Umbilical cord (tissue), 1 donor: ENCODE measurements at regions not wholly inside any gene's neighbourhood (a gene's known extent, or its start where the extent isn't known, plus 50 kb on each side); places are given as distances from the start of the nearest gene placed in this dataset.
A peak's percentile ranks its signal among the peaks of the same experiment; 100 is the strongest.
"Not testable (repeated sequence)": the region's sequence is repeated elsewhere in the genome, so short reads cannot be mapped to it uniquely, and the experiment has no call there.

Experiments
- DNase-seq: peaks from one replicate; pipeline ENCODE4 v3.0.0-alpha.2; 2015; ENCODE audit warnings: low spot score

GRCh38 chr4:26208237-26208994 is 112.4 kb upstream of the RBPJ start:
- no peak for DNase-seq

- not testable (repeated sequence) for DNase-seq
These were observed 111.4 kb upstream of the RBPJ start for GRCh38 chr4:26209378-26209777.

GRCh38 chr4:26212528-26212927 is 108.3 kb upstream of the RBPJ start:
- no peak for DNase-seq

- DNase-seq, result no peak
These were observed 107.5 kb upstream of the RBPJ start for GRCh38 chr4:26213317-26213716.

GRCh38 chr4:26214994-26215393 is 105.8 kb upstream of the RBPJ start:
- no peak for DNase-seq

GRCh38 chr4:26215725-26216124 is 105.1 kb upstream of the RBPJ start:
- no peak for DNase-seq

GRCh38 chr4:26217481-26217880 is 103.3 kb upstream of the RBPJ start:
- DNase-seq, result no peak

GRCh38 chr4:26217961-26218676 is 102.7 kb upstream of the RBPJ start:
- peak; percentile 50 for DNase-seq

- DNase-seq, result no peak
These were observed 101.9 kb upstream of the RBPJ start for GRCh38 chr4:26218677-26219605.

- DNase-seq, result peak; percentile 50
These were observed 100.1 kb upstream of the RBPJ start for GRCh38 chr4:26220696-26221095.

GRCh38 chr4:26223155-26223554 is 97.7 kb upstream of the RBPJ start:
- DNase-seq, result no peak

GRCh38 chr4:26226629-26227376 is 94.0 kb upstream of the RBPJ start:
- peak; percentile 64 for DNase-seq

GRCh38 chr4:26227601-26228229 is 93.1 kb upstream of the RBPJ start:
- peak; percentile 63 for DNase-seq

GRCh38 chr4:26228883-26229282 is 91.9 kb upstream of the RBPJ start:
- no peak for DNase-seq

- no peak for DNase-seq
These were observed 90.8 kb upstream of the RBPJ start for GRCh38 chr4:26229974-26230373.

GRCh38 chr4:26233350-26233749 is 87.5 kb upstream of the RBPJ start:
- no peak for DNase-seq

- DNase-seq, result peak; percentile 56
These were observed 85.3 kb upstream of the RBPJ start for GRCh38 chr4:26235500-26235899.

- no peak for DNase-seq
These were observed 82.9 kb upstream of the RBPJ start for GRCh38 chr4:26237916-26238315.

- DNase-seq, result no peak
These were observed 82.4 kb upstream of the RBPJ start for GRCh38 chr4:26238426-26238777.

- DNase-seq, result peak; percentile 85
These were observed 81.8 kb upstream of the RBPJ start for GRCh38 chr4:26238778-26239679.
